ENCODE measurements at regions not wholly inside any gene's neighbourhood (a gene's known extent, or its start where the extent isn't known, plus 50 kb on each side); places are given as distances from the start of the nearest gene placed in this dataset.

GRCh38 chr5:56596155-56596554 lies 219.2 kb upstream of the MAP3K1 start:
- intact Hi-C loops (cut with micrococcal nuclease; ENCODE audit: unreplicated experiment): no loop called here

GRCh38 chr5:56595566-56595965 lies 219.8 kb upstream of the MAP3K1 start:
- no peaks in the 10 kb centered on the region for H3K9me2 ChIP-seq (ENCODE audit: insufficient read depth)
- no peaks in the 10 kb centered on the region for H3K79me2 ChIP-seq (ENCODE audit: low read depth)
- no peaks in the 10 kb centered on the region for H4K20me1 ChIP-seq (ENCODE audit: insufficient read depth)
- no peak overlapping the region for H3K4me2 ChIP-seq
- H2AFZ ChIP-seq: no peak overlapping the region
- intact Hi-C loops (cut with micrococcal nuclease; ENCODE audit: unreplicated experiment): no loop called here
- ChIA-PET CTCF (interaction anchor here (0.6 kb wide), 1 partner anchor 11 kb away, joined by 4 read pairs; no protein-coding TSS in a partner anchor), POLR2A (ENCODE audit: unreplicated experiment) (no interaction called here)
- no peaks in the 10 kb centered on the region for H3K27me3 ChIP-seq (ENCODE audit: insufficient read depth, low read depth)
- TF ChIP-seq CTCF (conservative IDR thresholded peaks at IDR 0.05) (no peak), EZH2 (IDR thresholded peaks at IDR 0.05; ENCODE audit: low read depth) (no peak)
- no TSS peak for BruUV-seq (replicated peaks)
- no peaks in the 10 kb centered on the region for H3F3A ChIP-seq (ENCODE audit: insufficient read depth, low read depth)
- no peaks in the 10 kb centered on the region for H3K9me3 ChIP-seq (ENCODE audit: insufficient read depth, low read depth)
- H3K27ac ChIP-seq: no peak overlapping the region
- H3K4me1 ChIP-seq (replicated peaks; ENCODE audit: insufficient read depth): no peaks in the 10 kb centered on the region
- no peaks in the 10 kb centered on the region for H3K36me3 ChIP-seq (ENCODE audit: low read depth)
- no peak for DNase-seq
- no peak overlapping the region for H3K4me3 ChIP-seq

More at GRCh38 chr5:56596155-56596554, 219.2 kb upstream of the MAP3K1 start:
- H3K4me3 ChIP-seq: no peak overlapping the region
- H2AFZ ChIP-seq: no peak overlapping the region
- H3K27me3 ChIP-seq (ENCODE audit: insufficient read depth, low read depth): no peaks in the 10 kb centered on the region
- no peaks in the 10 kb centered on the region for H4K20me1 ChIP-seq (ENCODE audit: insufficient read depth)
- no peak overlapping the region for H3K4me2 ChIP-seq
- no peaks in the 10 kb centered on the region for H3K9me3 ChIP-seq (ENCODE audit: insufficient read depth, low read depth)
- no peak overlapping the region for H3K27ac ChIP-seq
- BruUV-seq (replicated peaks): no TSS peak
- H3F3A ChIP-seq (ENCODE audit: insufficient read depth, low read depth): no peaks in the 10 kb centered on the region
- H3K9me2 ChIP-seq (ENCODE audit: insufficient read depth): no peaks in the 10 kb centered on the region
- ChIA-PET CTCF (no interaction called here), POLR2A (ENCODE audit: unreplicated experiment) (no interaction called here)
- H3K4me1 ChIP-seq (replicated peaks; ENCODE audit: insufficient read depth): no peaks in the 10 kb centered on the region
- DNase-seq: no peak
- H3K79me2 ChIP-seq (ENCODE audit: low read depth): no peaks in the 10 kb centered on the region
- no peaks in the 10 kb centered on the region for H3K36me3 ChIP-seq (ENCODE audit: low read depth)
- TF ChIP-seq EZH2 (IDR thresholded peaks at IDR 0.05; ENCODE audit: low read depth) (no peak), CTCF (conservative IDR thresholded peaks at IDR 0.05) (no peak)

GRCh38 chr5:56594792-56595191 lies 220.6 kb upstream of the MAP3K1 start:
- CTCF ChIA-PET: interaction anchor here (0.6 kb wide), 1 partner anchor 11 kb away, joined by 4 read pairs; no protein-coding TSS in a partner anchor
- H2AFZ ChIP-seq: no peak overlapping the region
- POLR2A ChIA-PET (ENCODE audit: unreplicated experiment): no interaction called here
- no peaks in the 10 kb centered on the region for H3F3A ChIP-seq (ENCODE audit: insufficient read depth, low read depth)
- no peak for DNase-seq
- no peak overlapping the region for H3K4me3 ChIP-seq
- no peaks in the 10 kb centered on the region for H4K20me1 ChIP-seq (ENCODE audit: insufficient read depth)
- H3K4me2 ChIP-seq: no peak overlapping the region
- no peaks in the 10 kb centered on the region for H3K4me1 ChIP-seq (replicated peaks; ENCODE audit: insufficient read depth)
- intact Hi-C loops (cut with micrococcal nuclease; ENCODE audit: unreplicated experiment): no loop called here
- H3K79me2 ChIP-seq (ENCODE audit: low read depth): no peaks in the 10 kb centered on the region
- no peaks in the 10 kb centered on the region for H3K9me2 ChIP-seq (ENCODE audit: insufficient read depth)
- no peak for TF ChIP-seq EZH2 (IDR thresholded peaks at IDR 0.05; ENCODE audit: low read depth)
- no peak for TF ChIP-seq CTCF (conservative IDR thresholded peaks at IDR 0.05)
- no peak overlapping the region for H3K27ac ChIP-seq
- no TSS peak for BruUV-seq (replicated peaks)
- H3K36me3 ChIP-seq (ENCODE audit: low read depth): no peaks in the 10 kb centered on the region
- no peaks in the 10 kb centered on the region for H3K27me3 ChIP-seq (ENCODE audit: insufficient read depth, low read depth)
- H3K9me3 ChIP-seq (ENCODE audit: insufficient read depth, low read depth): no peaks in the 10 kb centered on the region

All from PC-9 (cell line).